H9 (cell line): ENCODE measurements at regions not wholly inside any gene's neighbourhood (a gene's known extent, or its start where the extent isn't known, plus 50 kb on each side); places are given as distances from the start of the nearest gene placed in this dataset.

ENCODE experiments used
- DNase-seq: peaks from one replicate; pipeline ENCODE4 v3.0.0-alpha.2; 2017
- H2AFZ ChIP-seq: one replicate; pipeline ENCODE4 v1.6.1; 2013; ENCODE audit warnings: mild to moderate bottlenecking, low read length, control low read depth, moderate library complexity
- H2AK5ac ChIP-seq: 2 replicates; pipeline ENCODE4 v1.6.1; 2013; ENCODE audit warnings: low read length, control low read depth, mixed read lengths; ENCODE audit not compliant: insufficient read length
- H2BK120ac ChIP-seq: one replicate; pipeline ENCODE4 v1.6.1; 2013; ENCODE audit warnings: low read depth, mild to moderate bottlenecking, low read length, control low read depth, inconsistent platforms; ENCODE audit not compliant: poor library complexity, severe bottlenecking
- H2BK12ac ChIP-seq: 2 replicates; pipeline ENCODE4 v1.6.1; 2013; ENCODE audit warnings: low read length, control low read depth, mixed read lengths, low read depth; ENCODE audit not compliant: insufficient read length
- H2BK15ac ChIP-seq: 2 replicates; pipeline ENCODE4 v1.6.1; 2013; ENCODE audit warnings: low read depth, low read length, control low read depth
- H2BK20ac ChIP-seq: one replicate; pipeline ENCODE4 v1.6.1; 2013; ENCODE audit warnings: low read depth, mild to moderate bottlenecking, low read length, control low read depth, inconsistent platforms; ENCODE audit not compliant: poor library complexity, severe bottlenecking
- H2BK5ac ChIP-seq: 2 replicates; pipeline ENCODE4 v1.6.1; 2013; ENCODE audit warnings: low read length, control low read depth, mixed read lengths; ENCODE audit not compliant: insufficient read length
- H3K14ac ChIP-seq: 2 replicates; pipeline ENCODE4 v1.6.1; 2013; ENCODE audit warnings: low read length, control low read depth; ENCODE audit not compliant: insufficient read depth
- H3K18ac ChIP-seq: 2 replicates; pipeline ENCODE4 v1.6.1; 2013; ENCODE audit warnings: low read depth, mild to moderate bottlenecking, mixed read lengths, low read length, control low read depth; ENCODE audit not compliant: insufficient read length
- H3K23ac ChIP-seq: 2 replicates; pipeline ENCODE4 v1.6.1; 2013; ENCODE audit warnings: low read length, control low read depth, mixed read lengths, low read depth; ENCODE audit not compliant: insufficient read length
- H3K23me2 ChIP-seq: 2 replicates; pipeline ENCODE4 v1.6.1; 2013; ENCODE audit warnings: low read depth, mild to moderate bottlenecking, mixed read lengths, low read length, control low read depth; ENCODE audit not compliant: insufficient read length, poor library complexity, severe bottlenecking
- H3K27ac ChIP-seq: 2 replicates; pipeline ENCODE4 v1.5.1; 2013; ENCODE audit warnings: low read length, control low read depth, mixed read lengths, low read depth; ENCODE audit not compliant: insufficient read length
- H3K27me3 ChIP-seq: 2 replicates; pipeline ENCODE4 v1.6.1; 2013; ENCODE audit warnings: low read length, control low read depth, inconsistent platforms; ENCODE audit not compliant: insufficient read depth
- H3K4ac ChIP-seq: 2 replicates; pipeline ENCODE4 v1.6.1; 2013; ENCODE audit warnings: low read depth, mild to moderate bottlenecking, control low read depth, inconsistent platforms, low read length, moderate library complexity
- H3K4me1 ChIP-seq: 2 replicates; pipeline ENCODE4 v1.6.1; 2013; ENCODE audit warnings: low read length, control low read depth, inconsistent platforms; ENCODE audit not compliant: insufficient read depth
- H3K4me2 ChIP-seq: 2 replicates; pipeline ENCODE4 v1.6.1; 2013; ENCODE audit warnings: low read length, control low read depth, mixed read lengths; ENCODE audit not compliant: insufficient read length, insufficient read depth
- H3K56ac ChIP-seq: 2 replicates; pipeline ENCODE4 v1.6.1; 2013; ENCODE audit warnings: low read depth, mild to moderate bottlenecking, mixed read lengths, low read length, control low read depth; ENCODE audit not compliant: insufficient read length
- H3K79me1 ChIP-seq: 2 replicates; pipeline ENCODE4 v1.6.1; 2013; ENCODE audit warnings: low read depth, mild to moderate bottlenecking, moderate library complexity, low read length, control low read depth, inconsistent platforms; ENCODE audit not compliant: insufficient read depth, poor library complexity, severe bottlenecking
- H3K79me2 ChIP-seq: 2 replicates; pipeline ENCODE4 v1.6.1; 2013; ENCODE audit warnings: low read length, control low read depth, inconsistent platforms; ENCODE audit not compliant: insufficient read depth
- H3K9ac ChIP-seq: 2 replicates; pipeline ENCODE4 v1.6.1; 2013; ENCODE audit warnings: low read length, control low read depth, mixed read lengths; ENCODE audit not compliant: insufficient read length; ENCODE audit errors: extremely low read depth
- H3K9me3 ChIP-seq: one replicate; pipeline ENCODE4 v1.6.1; 2013; ENCODE audit warnings: low read depth, low read length, inconsistent platforms; ENCODE audit not compliant: control insufficient read depth
- H3T11ph ChIP-seq: one replicate; pipeline ENCODE4 v1.6.1; 2013; ENCODE audit warnings: mild to moderate bottlenecking, low read length, control low read depth, inconsistent platforms
- H4K20me1 ChIP-seq: one replicate; pipeline ENCODE4 v1.6.1; 2013; ENCODE audit not compliant: control insufficient read depth, insufficient read length, insufficient read depth
- H4K5ac ChIP-seq: 2 replicates; pipeline ENCODE4 v1.6.1; 2013; ENCODE audit warnings: low read depth, mild to moderate bottlenecking, mixed read lengths, low read length, control low read depth; ENCODE audit not compliant: insufficient read length
- H4K8ac ChIP-seq: replicated peaks from 2 replicates; pipeline ENCODE4 v1.6.1; 2013; ENCODE audit warnings: low read length, control low read depth, mixed read lengths, low read depth; ENCODE audit not compliant: insufficient read length
- H4K91ac ChIP-seq: 2 replicates; pipeline ENCODE4 v1.6.1; 2013; ENCODE audit warnings: low read depth, mild to moderate bottlenecking, moderate library complexity, mixed read lengths, low read length, control low read depth; ENCODE audit not compliant: insufficient read length
- H3K27ac Mint-ChIP-seq, 3 experiments: 2 replicates in 2 of 3; 3 replicates in 1 of 3; pipeline ENCODE4 v1.8.0; 2020 to 2021; ENCODE audit warnings: mixed read lengths in 3 of 3, mild to moderate bottlenecking in 1 of 3, moderate library complexity in 1 of 3
- H3K27me3 Mint-ChIP-seq: 2 replicates; pipeline ENCODE4 v1.8.0; 2021; ENCODE audit warnings: low read depth, mild to moderate bottlenecking, moderate library complexity, mixed read lengths
- H3K36me3 Mint-ChIP-seq, 3 experiments: 2 replicates in 2 of 3; 3 replicates in 1 of 3; pipeline ENCODE4 v1.8.0; 2020 to 2021; ENCODE audit warnings: low read depth in 3 of 3, mixed read lengths in 3 of 3; ENCODE audit not compliant: insufficient read depth in 1 of 3
- H3K4me1 Mint-ChIP-seq, 2 experiments: 2 replicates each; pipeline ENCODE4 v1.8.0; 2020; ENCODE audit warnings: mixed read lengths in 2 of 2
- H3K4me3 Mint-ChIP-seq, 2 experiments: 2 replicates in 1 of 2; 3 replicates in 1 of 2; pipeline ENCODE4 v1.8.0; 2020 to 2021; ENCODE audit warnings: mild to moderate bottlenecking in 2 of 2, mixed read lengths in 2 of 2, moderate library complexity in 1 of 2
- H3K9me3 Mint-ChIP-seq, 2 experiments: 2 replicates in 1 of 2; 3 replicates in 1 of 2; pipeline ENCODE4 v1.8.0; 2020; ENCODE audit warnings: mild to moderate bottlenecking in 2 of 2, mixed read lengths in 2 of 2, moderate library complexity in 1 of 2
- WGBS: extraction: QIAGEN DNeasy Blood & Tissue Kit; methylation state at CpG from one replicate; pipeline ENCODE4 v1.1.7; 2013; ENCODE audit warnings: missing lambda C conversion rate, low lambda C conversion rate, mixed read lengths; ENCODE audit not compliant: insufficient read length; ENCODE audit errors: extremely low coverage; 5-methylcytosine and 5-hydroxymethylcytosine counted together
- TF ChIP-seq, protein P1 (sequence below): fragments of 200-600 bp; sonication (generic); conservative IDR thresholded peaks from 3 replicates; pipeline ENCODE4 v1.8.0; 2021; ENCODE audit warnings: antibody characterized with exemption, mild to moderate bottlenecking

DNA sequence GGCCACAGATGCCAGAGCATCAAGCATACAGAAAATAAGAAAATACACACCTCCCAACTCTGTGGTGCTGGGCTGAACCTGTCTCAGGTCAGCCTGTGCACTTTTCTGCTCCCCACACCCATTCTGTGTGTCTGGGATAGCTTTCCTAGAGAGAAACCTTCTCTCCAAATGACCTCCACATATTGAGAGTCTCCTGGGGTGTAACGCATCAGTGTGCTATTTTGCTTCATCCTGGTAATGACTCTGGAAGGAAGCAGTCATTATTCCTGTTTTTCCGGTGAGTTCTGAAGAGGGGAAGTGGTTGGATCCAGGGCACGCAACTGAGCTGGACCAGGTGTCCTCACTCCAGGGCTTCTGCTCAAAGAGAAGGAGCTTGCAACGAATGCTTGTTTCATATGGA, 73.2 kb upstream of the SH3PXD2B start:
- no peak overlapping the region for H3K27ac ChIP-seq
- H3K23ac ChIP-seq, result no peak overlapping the region
- no peak overlapping the region for H3K9ac ChIP-seq
- no peaks in the 10 kb centered on the region for H3K9me3 ChIP-seq
- H3K27me3 ChIP-seq, result no peaks in the 10 kb centered on the region
- no peak for DNase-seq
- no peak overlapping the region for H3K14ac ChIP-seq
- H3K4me2 ChIP-seq, result no peak overlapping the region
- no peak overlapping the region for H4K8ac ChIP-seq
- H4K91ac ChIP-seq, result no peak overlapping the region
- Mint-ChIP-seq H3K27ac (no peak overlapping the region), H3K4me1 (peaks cover 4 to 6% of the 10 kb centered on the region in 2 experiments; a peak in 2 of 4 replicates), H3K36me3 (peaks cover 0 to 4% (median 1%) of the 10 kb centered on the region in 3 experiments; a peak in 2 of 7 replicates), H3K27me3 (peaks cover 49% of the 10 kb centered on the region), H3K9me3 (peaks cover 6% of the 10 kb centered on the region in 2 experiments; a peak in 4 of 5 replicates), H3K4me3 (no peak overlapping the region)
- no peaks in the 10 kb centered on the region for H3K23me2 ChIP-seq
- no peak overlapping the region for H2BK12ac ChIP-seq
- H2BK15ac ChIP-seq, result no peak overlapping the region
- no peak overlapping the region for H2AFZ ChIP-seq
- no peak overlapping the region for H2BK5ac ChIP-seq
- H3K4ac ChIP-seq, result no peak overlapping the region
- H2AK5ac ChIP-seq, result no peak overlapping the region
- 0 out of 2 replicates have a peak, but pooled peaks cover 2% of the 10 kb centered on the region for H3K4me1 ChIP-seq
- H3K56ac ChIP-seq, result no peak overlapping the region
- H4K20me1 ChIP-seq, result no peaks in the 10 kb centered on the region
- no peaks in the 10 kb centered on the region for H3K79me2 ChIP-seq
- TF ChIP-seq, protein P1, sequence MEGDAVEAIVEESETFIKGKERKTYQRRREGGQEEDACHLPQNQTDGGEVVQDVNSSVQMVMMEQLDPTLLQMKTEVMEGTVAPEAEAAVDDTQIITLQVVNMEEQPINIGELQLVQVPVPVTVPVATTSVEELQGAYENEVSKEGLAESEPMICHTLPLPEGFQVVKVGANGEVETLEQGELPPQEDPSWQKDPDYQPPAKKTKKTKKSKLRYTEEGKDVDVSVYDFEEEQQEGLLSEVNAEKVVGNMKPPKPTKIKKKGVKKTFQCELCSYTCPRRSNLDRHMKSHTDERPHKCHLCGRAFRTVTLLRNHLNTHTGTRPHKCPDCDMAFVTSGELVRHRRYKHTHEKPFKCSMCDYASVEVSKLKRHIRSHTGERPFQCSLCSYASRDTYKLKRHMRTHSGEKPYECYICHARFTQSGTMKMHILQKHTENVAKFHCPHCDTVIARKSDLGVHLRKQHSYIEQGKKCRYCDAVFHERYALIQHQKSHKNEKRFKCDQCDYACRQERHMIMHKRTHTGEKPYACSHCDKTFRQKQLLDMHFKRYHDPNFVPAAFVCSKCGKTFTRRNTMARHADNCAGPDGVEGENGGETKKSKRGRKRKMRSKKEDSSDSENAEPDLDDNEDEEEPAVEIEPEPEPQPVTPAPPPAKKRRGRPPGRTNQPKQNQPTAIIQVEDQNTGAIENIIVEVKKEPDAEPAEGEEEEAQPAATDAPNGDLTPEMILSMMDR, result no peak
- no peak overlapping the region for H3K18ac ChIP-seq
- WGBS, result no CpG with 5 or more reads among the region's 4 CpGs
- H3T11ph ChIP-seq, result no peak overlapping the region
- H4K5ac ChIP-seq, result no peak overlapping the region
- no peak overlapping the region for H2BK20ac ChIP-seq
- no peaks in the 10 kb centered on the region for H3K79me1 ChIP-seq
- H2BK120ac ChIP-seq, result no peak overlapping the region
